ENCODE measurements at regions not wholly inside any gene's neighbourhood (a gene's known extent, or its start where the extent isn't known, plus 50 kb on each side); places are given as distances from the start of the nearest gene placed in this dataset.

- TF ChIP-seq GATA3 (IDR thresholded peaks at IDR 0.05; ENCODE audit: low read depth, low read length) (no peak), GATA2 (IDR thresholded peaks at IDR 0.05; ENCODE audit: low read depth, low read length) (no peak)
Observed at GRCh38 chr5:67402526-67402925, 205.9 kb upstream of the CD180 start.
